Cardiac fibroblast (primary cell): ENCODE measurements at regions not wholly inside any gene's neighbourhood (a gene's known extent, or its start where the extent isn't known, plus 50 kb on each side); places are given as distances from the start of the nearest gene placed in this dataset.

Experiments used
- DNase-seq, 2 donors: peaks; one replicate each; pipeline versions ENCODE4 v3.0.0 to v3.0.0-alpha.2; 2010; ENCODE audit warnings: low read depth in 2 of 2
- H3K4me3 ChIP-seq, 2 donors: replicated peaks in 1 of 2; 1 replicate in 1 of 2; 2 replicates in 1 of 2; pipeline ENCODE4 v1.5.1; 2011; ENCODE audit warnings: low read depth in 2 of 2, low read length in 2 of 2, mild to moderate bottlenecking in 2 of 2, moderate library complexity in 1 of 2
- TF ChIP-seq, protein P1 (sequence below): IDR thresholded peaks from one replicate; pipeline ENCODE4 v1.5.1; 2011; ENCODE audit warnings: low read depth, mild to moderate bottlenecking, low read length, inconsistent platforms

DNA sequence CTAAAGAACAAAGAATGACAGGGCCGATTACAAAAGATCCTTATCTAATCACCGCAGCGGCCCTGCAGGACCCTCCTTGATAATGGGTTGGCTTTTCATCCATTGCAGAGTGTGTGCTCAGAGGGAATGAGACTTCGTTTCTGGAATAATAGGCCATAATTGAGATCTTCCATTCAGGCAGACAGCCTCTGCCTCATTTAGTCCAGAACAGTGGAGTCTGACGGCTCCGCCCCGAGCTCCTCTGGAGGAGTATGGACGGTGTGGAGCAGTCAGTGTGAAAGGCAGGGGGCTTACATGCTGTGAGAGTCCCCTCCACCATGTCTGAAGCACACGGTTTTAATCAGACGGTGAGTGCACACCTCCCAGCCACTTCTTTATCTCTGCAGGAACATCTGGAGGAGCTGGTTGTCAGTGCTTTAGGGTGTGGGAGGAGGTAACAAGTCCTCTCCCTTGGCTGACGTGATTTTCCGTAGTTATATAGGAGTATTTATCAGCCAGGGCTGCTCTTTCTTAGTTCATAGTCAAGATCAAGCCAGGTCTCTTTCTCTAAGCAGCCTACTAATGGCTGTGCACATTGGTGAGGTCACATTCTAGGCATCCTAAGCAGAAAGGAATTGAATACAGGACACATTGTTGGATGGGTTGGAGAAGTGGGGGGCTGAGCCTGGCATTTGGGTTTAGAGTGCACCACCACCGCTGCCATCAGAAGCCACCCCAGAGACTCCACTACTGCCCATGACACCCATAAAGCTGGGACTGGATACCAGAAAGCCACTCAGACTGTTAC lies 1477.9 kb downstream of the TBC1D22A start:
- TF ChIP-seq, protein P1, sequence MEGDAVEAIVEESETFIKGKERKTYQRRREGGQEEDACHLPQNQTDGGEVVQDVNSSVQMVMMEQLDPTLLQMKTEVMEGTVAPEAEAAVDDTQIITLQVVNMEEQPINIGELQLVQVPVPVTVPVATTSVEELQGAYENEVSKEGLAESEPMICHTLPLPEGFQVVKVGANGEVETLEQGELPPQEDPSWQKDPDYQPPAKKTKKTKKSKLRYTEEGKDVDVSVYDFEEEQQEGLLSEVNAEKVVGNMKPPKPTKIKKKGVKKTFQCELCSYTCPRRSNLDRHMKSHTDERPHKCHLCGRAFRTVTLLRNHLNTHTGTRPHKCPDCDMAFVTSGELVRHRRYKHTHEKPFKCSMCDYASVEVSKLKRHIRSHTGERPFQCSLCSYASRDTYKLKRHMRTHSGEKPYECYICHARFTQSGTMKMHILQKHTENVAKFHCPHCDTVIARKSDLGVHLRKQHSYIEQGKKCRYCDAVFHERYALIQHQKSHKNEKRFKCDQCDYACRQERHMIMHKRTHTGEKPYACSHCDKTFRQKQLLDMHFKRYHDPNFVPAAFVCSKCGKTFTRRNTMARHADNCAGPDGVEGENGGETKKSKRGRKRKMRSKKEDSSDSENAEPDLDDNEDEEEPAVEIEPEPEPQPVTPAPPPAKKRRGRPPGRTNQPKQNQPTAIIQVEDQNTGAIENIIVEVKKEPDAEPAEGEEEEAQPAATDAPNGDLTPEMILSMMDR, result no peak
- DNase-seq, result no peak
- no peak overlapping the region for H3K4me3 ChIP-seq

DNA sequence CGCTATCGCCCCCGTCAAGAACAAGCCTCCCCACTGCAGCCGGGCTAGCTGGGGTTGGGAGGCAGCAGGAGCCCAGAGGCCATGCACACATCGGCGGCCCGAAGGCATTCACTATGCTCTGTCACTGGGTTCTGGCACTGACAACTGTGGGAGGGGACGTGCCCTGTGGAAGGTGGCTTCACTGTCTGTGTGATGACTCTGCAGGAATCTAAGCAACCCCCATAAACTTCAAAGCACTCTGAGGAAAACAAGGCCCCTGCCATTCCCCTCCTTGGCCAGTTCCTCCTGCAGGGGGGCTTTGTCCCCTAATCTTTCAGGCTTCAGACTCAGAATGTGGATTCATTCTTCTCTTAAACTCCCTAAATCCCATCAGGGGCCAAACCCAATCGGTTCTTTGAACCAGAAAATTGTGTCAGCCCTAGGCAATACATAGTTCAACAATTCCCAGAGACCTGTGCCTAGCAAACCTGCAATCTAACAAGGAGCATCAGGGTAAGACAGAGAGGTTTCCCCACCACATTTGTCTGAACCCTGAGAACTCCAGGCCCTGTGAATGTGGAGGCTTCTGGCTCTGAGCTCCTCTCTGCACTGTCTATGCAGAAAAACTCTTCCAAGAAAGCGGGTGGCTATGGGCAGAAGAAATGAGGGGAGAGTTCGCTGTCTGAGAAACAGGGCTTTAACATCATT lies 1477.2 kb downstream of the TBC1D22A start:
- TF ChIP-seq, protein P1, result no peak
- no peak overlapping the region for H3K4me3 ChIP-seq
- no peak for DNase-seq

DNA sequence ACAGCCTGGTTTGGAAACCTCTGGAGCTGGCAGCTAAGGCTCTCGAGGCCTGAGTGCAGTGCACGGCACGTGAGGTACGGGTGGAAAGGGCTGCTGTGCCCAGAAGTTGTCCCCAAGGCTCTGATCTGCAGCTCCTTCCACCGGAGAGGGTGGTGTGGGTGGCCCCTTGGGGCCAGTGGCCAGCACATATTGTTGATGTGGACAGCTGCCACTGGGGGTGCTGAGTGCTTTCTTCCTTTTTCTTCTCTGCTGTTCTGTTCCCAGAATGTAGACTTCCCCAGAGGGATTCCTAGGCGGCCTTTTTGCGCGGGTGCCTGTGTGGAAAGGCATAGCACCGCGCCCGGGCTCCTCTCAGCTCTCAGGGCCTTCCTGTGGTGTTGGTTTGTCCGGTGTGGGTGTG lies 1476.5 kb downstream of the TBC1D22A start:
- DNase-seq, result no peak
- no peak overlapping the region for H3K4me3 ChIP-seq
- TF ChIP-seq, protein P1, result no peak

GRCh38 chr22:48238284-48238915 lies 1476.0 kb downstream of the TBC1D22A start:
- no peak for DNase-seq
- H3K4me3 ChIP-seq, result no peak overlapping the region
- TF ChIP-seq, protein P1, result no peak

DNA sequence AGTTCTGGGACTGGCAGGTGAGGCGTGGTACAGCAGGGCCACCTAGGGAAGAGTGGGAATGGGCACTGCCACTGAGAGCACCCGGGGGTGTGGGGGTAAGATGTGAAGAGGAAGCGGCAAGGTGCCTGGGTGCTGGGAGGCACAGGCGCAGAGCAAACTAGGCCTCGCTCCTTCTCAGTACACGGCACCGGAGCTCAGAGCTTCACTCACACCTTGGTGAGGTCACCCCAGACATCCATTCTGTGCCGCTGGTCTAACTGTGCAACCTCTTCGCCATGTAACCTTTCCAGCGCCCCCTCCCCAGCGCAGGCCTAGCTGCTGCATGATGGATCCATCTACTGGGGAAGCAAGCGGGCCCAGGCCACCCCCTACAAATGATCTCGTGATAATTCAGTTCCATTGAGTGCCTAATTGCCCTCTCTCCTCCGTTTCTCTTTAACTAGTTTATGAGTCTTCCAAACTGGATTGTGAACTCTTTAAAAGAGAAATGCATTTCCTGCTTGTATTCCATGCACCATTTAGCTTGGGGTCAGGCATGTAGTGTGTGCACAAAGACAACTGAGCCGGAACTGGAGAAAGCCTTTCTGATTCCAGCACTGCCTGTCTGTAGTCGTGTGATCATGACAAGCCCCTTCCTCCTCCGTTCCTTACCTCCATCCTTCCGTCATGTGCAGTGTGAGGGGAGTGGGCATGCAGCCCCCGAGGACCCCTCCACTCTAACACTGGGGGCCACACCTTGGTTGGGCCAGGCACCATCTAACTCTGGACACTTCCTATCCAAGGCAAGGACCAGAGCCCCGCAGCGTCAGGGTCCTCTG lies 1475.2 kb downstream of the TBC1D22A start:
- TF ChIP-seq, protein P1, result no peak
- no peak for DNase-seq
- no peak overlapping the region for H3K4me3 ChIP-seq

- DNase-seq, result no peak
- no peak overlapping the region for H3K4me3 ChIP-seq
- TF ChIP-seq, protein P1, result no peak
Observed at GRCh38 chr22:48236261-48236660, 1473.8 kb downstream of the TBC1D22A start.
